Spinal cord (tissue), 9 donors: ENCODE measurements at regions not wholly inside any gene's neighbourhood (a gene's known extent, or its start where the extent isn't known, plus 50 kb on each side); places are given as distances from the start of the nearest gene placed in this dataset.
"Not testable (repeated sequence)": the region's sequence is repeated elsewhere in the genome, so short reads cannot be mapped to it uniquely, and the experiment has no call there.

ENCODE experiments used
- DNase-seq, 6 donors: peaks; one replicate each; pipeline versions ENCODE4 v3.0.0 to v3.0.0-alpha.2; 2013 to 2015; ENCODE audit warnings: low spot score in 6 of 6, low read depth in 4 of 6
- H3K27ac ChIP-seq: one replicate; pipeline ENCODE4 v1.5.1; 2013; ENCODE audit warnings: low read depth, low read length, control low read depth
- H3K27me3 ChIP-seq: one replicate; pipeline ENCODE4 v1.6.1; 2013; ENCODE audit warnings: low read length; ENCODE audit not compliant: control insufficient read depth, insufficient read depth
- H3K36me3 ChIP-seq: one replicate; pipeline ENCODE4 v1.6.1; 2013; ENCODE audit warnings: low read length; ENCODE audit not compliant: control insufficient read depth, insufficient read depth
- H3K4me1 ChIP-seq: one replicate; pipeline ENCODE4 v1.6.1; 2013; ENCODE audit warnings: low read length; ENCODE audit not compliant: control insufficient read depth, insufficient read depth
- H3K4me3 ChIP-seq: one replicate; pipeline ENCODE4 v1.5.1; 2013; ENCODE audit warnings: low read depth, low read length, control low read depth
- H3K9me3 ChIP-seq: one replicate; pipeline ENCODE4 v1.6.1; 2013; ENCODE audit warnings: low read length; ENCODE audit not compliant: control insufficient read depth, insufficient read depth
- WGBS: methylation state at CpG from one replicate; pipeline ENCODE4 v1.1.5; 2013; ENCODE audit warnings: missing lambda C conversion rate; ENCODE audit not compliant: insufficient coverage; 5-methylcytosine and 5-hydroxymethylcytosine counted together
- donor health status: healthy.

- H3K36me3 ChIP-seq = no peaks in the 10 kb centered on the region
- DNase-seq = no peak
- WGBS = 100% methylated on average over 2 of the region's 3 CpGs
Observed at GRCh38 chr21:15308333-15308732, 243.5 kb upstream of the NRIP1 start.

GRCh38 chr21:15309022-15309590 lies 244.3 kb upstream of the NRIP1 start:
- no peak overlapping the region for H3K27ac ChIP-seq
- no peak for DNase-seq

More at GRCh38 chr21:15308333-15308732, 243.5 kb upstream of the NRIP1 start:
- no peaks in the 10 kb centered on the region for H3K27me3 ChIP-seq
- H3K27ac ChIP-seq = no peak overlapping the region
- no peak overlapping the region for H3K4me3 ChIP-seq
- no peaks in the 10 kb centered on the region for H3K4me1 ChIP-seq
- H3K9me3 ChIP-seq = no peaks in the 10 kb centered on the region

GRCh38 chr21:15309721-15310120 lies 244.9 kb upstream of the NRIP1 start:
- Histone ChIP-seq H3K36me3 (no peaks in the 10 kb centered on the region), H3K4me3 (no peak overlapping the region), H3K4me1 (no peaks in the 10 kb centered on the region), H3K9me3 (no peaks in the 10 kb centered on the region), H3K27ac (no peak overlapping the region), H3K27me3 (no peaks in the 10 kb centered on the region)
- WGBS = no CpG with 5 or more reads among the region's 3 CpGs
- no peak for DNase-seq

More at GRCh38 chr21:15309022-15309590, 244.3 kb upstream of the NRIP1 start:
- H3K4me3 ChIP-seq = no peak overlapping the region
- H3K9me3 ChIP-seq = no peaks in the 10 kb centered on the region
- no peaks in the 10 kb centered on the region for H3K27me3 ChIP-seq
- WGBS = no CpG with 5 or more reads among the region's 4 CpGs
- no peaks in the 10 kb centered on the region for H3K4me1 ChIP-seq
- no peaks in the 10 kb centered on the region for H3K36me3 ChIP-seq

- Histone ChIP-seq H3K4me3 (no peak overlapping the region), H3K36me3 (no peaks in the 10 kb centered on the region), H3K4me1 (no peaks in the 10 kb centered on the region), H3K9me3 (no peaks in the 10 kb centered on the region), H3K27ac (no peak overlapping the region), H3K27me3 (no peaks in the 10 kb centered on the region)
- no peak for DNase-seq
Observed at GRCh38 chr21:15311510-15311909, 246.7 kb upstream of the NRIP1 start.

- not testable (repeated sequence) for H3K36me3 ChIP-seq
- WGBS = 92% methylated on average over 2 of the region's 4 CpGs
Observed at GRCh38 chr21:15317034-15317433, 252.2 kb upstream of the NRIP1 start.

GRCh38 chr21:15319727-15320126 lies 254.9 kb upstream of the NRIP1 start:
- no peaks in the 10 kb centered on the region for H3K36me3 ChIP-seq
- H3K4me1 ChIP-seq = no peaks in the 10 kb centered on the region
- no CpG with 5 or more reads among the region's 7 CpGs for WGBS
- DNase-seq = peak in 1 of 6 donors; percentile 16
- no peaks in the 10 kb centered on the region for H3K27me3 ChIP-seq
- no peaks in the 10 kb centered on the region for H3K9me3 ChIP-seq
- no peak overlapping the region for H3K4me3 ChIP-seq
- H3K27ac ChIP-seq = no peak overlapping the region

More at GRCh38 chr21:15317034-15317433, 252.2 kb upstream of the NRIP1 start:
- not testable (repeated sequence) for H3K4me3 ChIP-seq, H3K4me1 ChIP-seq, H3K27ac ChIP-seq, H3K9me3 ChIP-seq, H3K27me3 ChIP-seq, DNase-seq

GRCh38 chr21:15324542-15324941 lies 259.7 kb upstream of the NRIP1 start:
- WGBS = no CpG with 5 or more reads among the region's 2 CpGs
- H3K9me3 ChIP-seq = no peaks in the 10 kb centered on the region

GRCh38 chr21:15326032-15326867 lies 261.4 kb upstream of the NRIP1 start:
- Histone ChIP-seq H3K36me3 (no peaks in the 10 kb centered on the region), H3K27ac (no peak overlapping the region), H3K9me3 (no peaks in the 10 kb centered on the region), H3K4me3 (no peak overlapping the region), H3K4me1 (no peaks in the 10 kb centered on the region), H3K27me3 (no peaks in the 10 kb centered on the region)
- WGBS = 91% methylated on average over 8 of the region's 9 CpGs
- DNase-seq = no peak

More at GRCh38 chr21:15324542-15324941, 259.7 kb upstream of the NRIP1 start:
- DNase-seq = no peak
- no peaks in the 10 kb centered on the region for H3K36me3 ChIP-seq
- no peak overlapping the region for H3K27ac ChIP-seq
- H3K4me3 ChIP-seq = no peak overlapping the region
- H3K27me3 ChIP-seq = no peaks in the 10 kb centered on the region
- no peaks in the 10 kb centered on the region for H3K4me1 ChIP-seq

- Histone ChIP-seq H3K36me3 (no peaks in the 10 kb centered on the region), H3K9me3 (no peaks in the 10 kb centered on the region), H3K27ac (no peak overlapping the region), H3K4me1 (no peaks in the 10 kb centered on the region), H3K4me3 (no peak overlapping the region), H3K27me3 (no peaks in the 10 kb centered on the region)
- DNase-seq = no peak
- 88% methylated on average over 2 of the region's 2 CpGs for WGBS
Observed at GRCh38 chr21:15327637-15328265, 263.0 kb upstream of the NRIP1 start.
